Trophoblast cell (in vitro differentiated cells and primary cell): ENCODE measurements at regions not wholly inside any gene's neighbourhood (a gene's known extent, or its start where the extent isn't known, plus 50 kb on each side); places are given as distances from the start of the nearest gene placed in this dataset.

Source experiments
- DNase-seq, 2 donors: peaks; one replicate each; pipeline ENCODE4 v3.0.0-alpha.2; 2016
- H2AFZ ChIP-seq: 2 replicates; pipeline ENCODE4 v1.6.1; 2013; ENCODE audit warnings: low read length, moderate library complexity, mild to moderate bottlenecking; ENCODE audit not compliant: insufficient read depth, poor library complexity
- H2AK5ac ChIP-seq: 2 replicates; pipeline ENCODE4 v1.6.1; 2013; ENCODE audit warnings: mild to moderate bottlenecking, low read length
- H2BK120ac ChIP-seq: 2 replicates; pipeline ENCODE4 v1.6.1; 2013; ENCODE audit warnings: low read length, mild to moderate bottlenecking, moderate library complexity; ENCODE audit not compliant: insufficient read depth, poor library complexity
- H2BK12ac ChIP-seq: 2 replicates; pipeline ENCODE4 v1.6.1; 2013; ENCODE audit warnings: mild to moderate bottlenecking, low read length, moderate library complexity
- H2BK5ac ChIP-seq: 2 replicates; pipeline ENCODE4 v1.6.1; 2013; ENCODE audit warnings: low read length, low read depth, moderate library complexity, mild to moderate bottlenecking; ENCODE audit not compliant: poor library complexity
- H3K14ac ChIP-seq: 2 replicates; pipeline ENCODE4 v1.6.1; 2013; ENCODE audit warnings: mild to moderate bottlenecking, low read length
- H3K18ac ChIP-seq: 2 replicates; pipeline ENCODE4 v1.6.1; 2013; ENCODE audit warnings: mild to moderate bottlenecking, low read length
- H3K23ac ChIP-seq: 2 replicates; pipeline ENCODE4 v1.6.1; 2013; ENCODE audit warnings: low read length
- H3K27ac ChIP-seq: 2 replicates; pipeline ENCODE4 v1.5.1; 2013; ENCODE audit warnings: low read depth, mild to moderate bottlenecking, inconsistent platforms, low read length, moderate library complexity
- H3K27me3 ChIP-seq: 2 replicates; pipeline ENCODE4 v1.6.1; 2013; ENCODE audit warnings: inconsistent platforms, mild to moderate bottlenecking, low read length, moderate library complexity; ENCODE audit not compliant: insufficient read depth
- H3K36me3 ChIP-seq, 2 experiments: 1 replicate in 1 of 2; 2 replicates in 1 of 2; pipeline ENCODE4 v1.6.1; 2013; ENCODE audit warnings: low read length in 2 of 2, mild to moderate bottlenecking in 2 of 2, moderate library complexity in 1 of 2; ENCODE audit not compliant: insufficient read depth in 2 of 2, control insufficient read depth in 1 of 2
- H3K4ac ChIP-seq: 2 replicates; pipeline ENCODE4 v1.6.1; 2013; ENCODE audit warnings: low read depth, mild to moderate bottlenecking, low read length, moderate library complexity
- H3K4me1 ChIP-seq, 2 experiments: 1 replicate in 1 of 2; 2 replicates in 1 of 2; pipeline ENCODE4 v1.6.1; 2013; ENCODE audit warnings: low read length in 2 of 2, mild to moderate bottlenecking in 2 of 2, moderate library complexity in 1 of 2; ENCODE audit not compliant: insufficient read depth in 2 of 2, control insufficient read depth in 1 of 2
- H3K4me2 ChIP-seq: 2 replicates; pipeline ENCODE4 v1.6.1; 2013; ENCODE audit warnings: inconsistent platforms, mild to moderate bottlenecking, low read length, moderate library complexity
- H3K4me3 ChIP-seq: 2 replicates; pipeline ENCODE4 v1.5.1; 2013; ENCODE audit warnings: mild to moderate bottlenecking, low read depth, low read length, inconsistent platforms
- H3K79me1 ChIP-seq: one replicate; pipeline ENCODE4 v1.6.1; 2013; ENCODE audit warnings: low read length
- H3K79me2 ChIP-seq: 2 replicates; pipeline ENCODE4 v1.6.1; 2013; ENCODE audit warnings: low read length, mild to moderate bottlenecking; ENCODE audit not compliant: control insufficient read depth, insufficient read depth, poor library complexity
- H3K9ac ChIP-seq: 2 replicates; pipeline ENCODE4 v1.6.1; 2013; ENCODE audit warnings: mild to moderate bottlenecking, low read length
- H3K9me3 ChIP-seq: 2 replicates; pipeline ENCODE4 v1.6.1; 2013; ENCODE audit warnings: low read depth, mild to moderate bottlenecking, control low read depth, inconsistent platforms, low read length; ENCODE audit not compliant: insufficient read depth
- H4K12ac ChIP-seq: 2 replicates; pipeline ENCODE4 v1.6.1; 2013; ENCODE audit warnings: low read depth, mild to moderate bottlenecking, low read length, moderate library complexity
- H4K8ac ChIP-seq: 2 replicates; pipeline ENCODE4 v1.6.1; 2013; ENCODE audit warnings: low read depth, mild to moderate bottlenecking, low read length, moderate library complexity
- H4K91ac ChIP-seq: one replicate; pipeline ENCODE4 v1.6.1; 2013; ENCODE audit warnings: low read depth, mild to moderate bottlenecking, low read length, moderate library complexity
- WGBS: extraction: QIAGEN DNeasy Blood & Tissue Kit; methylation state at CpG from one replicate; pipeline ENCODE4 v1.1.7; 2013; ENCODE audit warnings: missing lambda C conversion rate; ENCODE audit not compliant: insufficient read length, insufficient coverage; ENCODE audit errors: extremely low coverage; 5-methylcytosine and 5-hydroxymethylcytosine counted together

DNA sequence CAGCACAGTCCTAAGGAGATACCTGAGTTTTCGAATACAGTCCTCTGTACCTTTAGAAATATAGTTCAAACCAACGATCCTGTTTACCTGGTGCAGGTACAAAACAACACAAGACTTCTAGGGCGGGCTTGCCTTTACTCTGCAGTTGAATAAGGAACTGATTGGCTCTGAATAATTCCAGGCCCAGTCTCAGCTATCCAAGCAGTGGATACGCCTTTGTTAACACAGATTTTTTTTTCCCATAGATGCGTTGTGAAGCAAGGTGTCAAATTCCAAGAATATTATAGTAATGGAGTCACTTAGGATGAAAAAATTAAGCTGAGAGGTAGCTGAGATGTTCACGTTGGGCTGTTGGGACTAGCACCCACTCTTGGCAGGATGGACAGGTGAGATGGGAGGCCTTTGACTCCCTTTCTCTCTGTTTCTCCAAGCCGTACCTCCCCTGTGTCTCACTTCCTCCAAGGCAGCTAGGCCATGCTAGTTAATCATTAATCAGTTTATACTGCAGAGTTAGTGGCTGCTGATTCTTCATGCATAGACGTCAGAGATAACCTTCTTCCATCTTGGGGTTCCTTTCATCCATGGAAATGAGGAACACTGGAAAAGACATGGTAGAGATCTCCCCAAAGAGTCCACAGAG is 380.8 kb upstream of the ACVR2A start:
- Histone ChIP-seq H2BK12ac (no peak overlapping the region), H2AFZ (no peak overlapping the region), H3K23ac (no peak overlapping the region), H3K9me3 (no peaks in the 10 kb centered on the region), H3K14ac (no peak overlapping the region), H3K4ac (no peak overlapping the region), H2BK5ac (no peak overlapping the region), H3K36me3 (no peaks in the 10 kb centered on the region), H3K4me3 (no peak overlapping the region), H3K18ac (no peak overlapping the region), H3K79me2 (no peaks in the 10 kb centered on the region), H4K91ac (no peak overlapping the region), H4K8ac (no peak overlapping the region), H2BK120ac (no peak overlapping the region), H4K12ac (no peak overlapping the region), H2AK5ac (no peak overlapping the region), H3K4me2 (no peak overlapping the region), H3K27me3 (no peaks in the 10 kb centered on the region), H3K79me1 (no peaks in the 10 kb centered on the region), H3K27ac (no peak overlapping the region), H3K4me1 (no peaks in the 10 kb centered on the region), H3K9ac (no peak overlapping the region)
- no CpG with 5 or more reads among the region's 8 CpGs for WGBS
- no peak for DNase-seq

DNA sequence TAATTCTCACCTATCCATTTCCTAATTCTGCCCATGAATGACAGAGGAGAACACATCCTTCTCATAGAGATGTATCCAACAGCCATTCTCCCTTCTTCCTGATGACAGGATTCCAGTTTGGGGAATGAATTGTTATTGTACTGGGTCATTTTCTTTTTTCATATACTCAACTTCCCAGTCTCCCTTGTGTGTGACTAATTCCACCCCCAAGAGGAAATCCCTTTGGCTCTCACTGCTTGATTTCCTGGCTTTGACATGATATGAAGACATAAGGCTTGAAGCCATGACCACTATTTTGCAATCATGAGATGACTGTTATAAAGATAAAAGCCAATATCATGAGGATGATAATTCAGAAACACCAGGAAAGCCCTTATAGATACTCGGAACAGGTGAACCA is 384.7 kb upstream of the ACVR2A start:
- Histone ChIP-seq H2AK5ac (no peak overlapping the region), H3K4me2 (no peak overlapping the region), H3K23ac (no peak overlapping the region), H3K4ac (no peak overlapping the region), H3K9me3 (no peaks in the 10 kb centered on the region), H3K79me1 (no peaks in the 10 kb centered on the region), H4K8ac (no peak overlapping the region), H3K27me3 (no peaks in the 10 kb centered on the region), H3K27ac (no peak overlapping the region), H3K79me2 (no peaks in the 10 kb centered on the region), H3K36me3 (no peaks in the 10 kb centered on the region), H2BK5ac (no peak overlapping the region), H2AFZ (no peak overlapping the region), H3K4me1 (no peaks in the 10 kb centered on the region), H3K18ac (no peak overlapping the region), H2BK120ac (no peak overlapping the region), H2BK12ac (no peak overlapping the region), H3K14ac (no peak overlapping the region), H3K4me3 (no peak overlapping the region), H4K12ac (no peak overlapping the region), H3K9ac (no peak overlapping the region), H4K91ac (no peak overlapping the region)
- no CpG with 5 or more reads among the region's 1 CpG for WGBS
- no peak for DNase-seq

DNA sequence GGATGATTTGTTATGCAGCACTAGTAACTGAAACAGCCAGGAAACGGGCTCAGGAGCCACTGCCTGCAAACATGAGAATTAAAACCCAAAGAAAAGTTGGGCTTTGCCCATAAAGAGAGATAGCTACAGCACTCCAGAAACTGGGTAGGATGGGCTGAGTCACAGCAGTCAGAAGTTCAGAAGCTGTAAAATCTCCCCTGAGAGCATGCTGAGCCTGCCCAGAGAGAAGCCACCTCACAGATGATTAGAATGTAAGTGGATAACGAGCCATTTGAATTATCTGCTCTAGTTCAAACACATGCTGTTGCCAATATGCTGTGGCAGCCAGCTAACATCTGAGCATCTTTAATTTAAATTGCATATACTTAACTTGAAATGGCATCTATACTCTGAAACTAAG is 388.1 kb upstream of the ACVR2A start:
- DNase-seq, result no peak
- no peaks in the 10 kb centered on the region for H3K9me3 ChIP-seq
- H4K12ac ChIP-seq, result no peak overlapping the region
- no peak overlapping the region for H2BK120ac ChIP-seq
- no peaks in the 10 kb centered on the region for H3K4me1 ChIP-seq
- no peak overlapping the region for H3K4ac ChIP-seq
- no peak overlapping the region for H4K91ac ChIP-seq
- no peaks in the 10 kb centered on the region for H3K27me3 ChIP-seq
- no peaks in the 10 kb centered on the region for H3K36me3 ChIP-seq
- no peaks in the 10 kb centered on the region for H3K79me1 ChIP-seq
- H3K4me2 ChIP-seq, result no peak overlapping the region
- no peak overlapping the region for H2AFZ ChIP-seq
- no peak overlapping the region for H3K9ac ChIP-seq
- no peak overlapping the region for H3K27ac ChIP-seq
- WGBS, result no CpG with 5 or more reads among the region's 2 CpGs
- no peak overlapping the region for H2AK5ac ChIP-seq
- H3K23ac ChIP-seq, result no peak overlapping the region
- no peak overlapping the region for H3K4me3 ChIP-seq
- H3K18ac ChIP-seq, result no peak overlapping the region
- no peak overlapping the region for H3K14ac ChIP-seq
- H2BK12ac ChIP-seq, result no peak overlapping the region
- no peak overlapping the region for H2BK5ac ChIP-seq
- H3K79me2 ChIP-seq, result no peaks in the 10 kb centered on the region
- no peak overlapping the region for H4K8ac ChIP-seq

DNA sequence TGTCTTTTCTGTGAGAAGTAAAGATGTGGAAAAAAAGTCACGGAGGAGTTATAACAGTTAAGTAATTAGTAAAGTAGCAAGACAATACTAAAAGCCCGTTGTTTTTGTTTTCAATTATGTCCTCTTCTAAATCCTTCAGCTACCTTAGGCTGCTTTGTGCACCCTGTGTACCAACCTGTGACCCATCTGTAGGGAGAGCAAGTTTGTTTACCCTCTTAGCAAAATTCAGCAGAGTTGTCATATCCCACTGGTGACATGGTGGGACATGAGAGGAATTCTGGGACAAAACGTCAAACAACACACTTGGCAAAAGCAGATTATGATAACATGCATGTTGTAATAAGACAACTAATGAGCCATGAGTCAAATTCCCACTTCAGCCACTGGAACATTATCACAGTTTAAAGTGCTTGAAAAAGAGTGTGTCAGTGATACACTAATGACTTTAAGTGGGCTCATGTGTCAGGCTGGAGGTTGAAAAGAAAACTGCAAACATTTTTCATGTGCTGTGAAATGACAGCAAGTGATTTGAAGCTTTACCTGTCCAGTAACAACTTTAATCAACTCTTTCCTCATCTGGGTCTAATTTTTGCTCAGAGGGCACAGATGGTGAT is 392.8 kb upstream of the ACVR2A start:
- H3K9me3 ChIP-seq, result no peaks in the 10 kb centered on the region
- no peak overlapping the region for H3K14ac ChIP-seq
- no peak overlapping the region for H2BK120ac ChIP-seq
- no peak overlapping the region for H3K9ac ChIP-seq
- H2AK5ac ChIP-seq, result no peak overlapping the region
- H3K27me3 ChIP-seq, result no peaks in the 10 kb centered on the region
- H3K4me1 ChIP-seq, result no peaks in the 10 kb centered on the region
- no peaks in the 10 kb centered on the region for H3K36me3 ChIP-seq
- no peak overlapping the region for H3K18ac ChIP-seq
- no peaks in the 10 kb centered on the region for H3K79me2 ChIP-seq
- no peak overlapping the region for H3K4ac ChIP-seq
- no peaks in the 10 kb centered on the region for H3K79me1 ChIP-seq
- DNase-seq, result no peak
- no peak overlapping the region for H4K91ac ChIP-seq
- no CpG with 5 or more reads among the region's 3 CpGs for WGBS
- no peak overlapping the region for H3K27ac ChIP-seq
- no peak overlapping the region for H2AFZ ChIP-seq
- no peak overlapping the region for H4K8ac ChIP-seq
- no peak overlapping the region for H2BK5ac ChIP-seq
- no peak overlapping the region for H2BK12ac ChIP-seq
- no peak overlapping the region for H3K4me3 ChIP-seq
- H3K4me2 ChIP-seq, result no peak overlapping the region
- no peak overlapping the region for H4K12ac ChIP-seq
- H3K23ac ChIP-seq, result no peak overlapping the region
